Mesendoderm (in vitro differentiated cells): ENCODE measurements at regions not wholly inside any gene's neighbourhood (a gene's known extent, or its start where the extent isn't known, plus 50 kb on each side); places are given as distances from the start of the nearest gene placed in this dataset.

ENCODE experiments used
- DNase-seq: peaks from one replicate; pipeline ENCODE4 v3.0.0; 2013
- H2AK5ac ChIP-seq: 2 replicates; pipeline ENCODE4 v1.6.1; 2013; ENCODE audit warnings: low read length, inconsistent platforms
- H2BK120ac ChIP-seq: 2 replicates; pipeline ENCODE4 v1.6.1; 2013; ENCODE audit warnings: low read depth, mild to moderate bottlenecking, low read length, moderate library complexity, mixed read lengths
- H2BK15ac ChIP-seq: replicated peaks from 2 replicates; pipeline ENCODE4 v1.6.1; 2013; ENCODE audit warnings: low read depth, mild to moderate bottlenecking, moderate library complexity
- H2BK5ac ChIP-seq: 2 replicates; pipeline ENCODE4 v1.6.1; 2013; ENCODE audit warnings: low read length, inconsistent platforms
- H3K18ac ChIP-seq: 2 replicates; pipeline ENCODE4 v1.6.1; 2013; ENCODE audit warnings: mild to moderate bottlenecking, low read length, mixed read lengths
- H3K23ac ChIP-seq: one replicate; pipeline ENCODE4 v1.6.1; 2013; ENCODE audit warnings: low read length
- H3K27ac ChIP-seq: 2 replicates; pipeline ENCODE4 v1.5.1; 2013; ENCODE audit warnings: low read depth, mild to moderate bottlenecking, inconsistent platforms, low read length, moderate library complexity
- H3K27me3 ChIP-seq: 2 replicates; pipeline ENCODE4 v1.6.1; 2013; ENCODE audit warnings: low read length, control low read depth, mild to moderate bottlenecking, inconsistent platforms; ENCODE audit not compliant: insufficient read depth, poor library complexity
- H3K36me3 ChIP-seq: 2 replicates; pipeline ENCODE4 v1.6.1; 2013; ENCODE audit warnings: low read length, inconsistent platforms; ENCODE audit not compliant: control insufficient read depth, insufficient read depth
- H3K4ac ChIP-seq: one replicate; pipeline ENCODE4 v1.6.1; 2013; ENCODE audit warnings: low read depth, mild to moderate bottlenecking, low read length, moderate library complexity
- H3K4me1 ChIP-seq: 2 replicates; pipeline ENCODE4 v1.6.1; 2013; ENCODE audit warnings: low read depth, low read length, inconsistent platforms; ENCODE audit not compliant: control insufficient read depth
- H3K4me2 ChIP-seq: 2 replicates; pipeline ENCODE4 v1.6.1; 2013; ENCODE audit warnings: low read length
- H3K4me3 ChIP-seq: 2 replicates; pipeline ENCODE4 v1.5.1; 2013; ENCODE audit warnings: mild to moderate bottlenecking, low read length
- H3K56ac ChIP-seq: one replicate; pipeline ENCODE4 v1.6.1; 2013; ENCODE audit warnings: low read length
- H3K79me1 ChIP-seq: 2 replicates; pipeline ENCODE4 v1.6.1; 2013; ENCODE audit warnings: low read length, inconsistent platforms
- H3K79me2 ChIP-seq: 2 replicates; pipeline ENCODE4 v1.6.1; 2013; ENCODE audit warnings: mild to moderate bottlenecking, low read length; ENCODE audit not compliant: control insufficient read depth, insufficient read depth
- H3K9ac ChIP-seq: 2 replicates; pipeline ENCODE4 v1.6.1; 2013; ENCODE audit warnings: low read length, inconsistent platforms
- H4K5ac ChIP-seq: one replicate; pipeline ENCODE4 v1.6.1; 2013; ENCODE audit warnings: low read length
- H4K8ac ChIP-seq: one replicate; pipeline ENCODE4 v1.6.1; 2013; ENCODE audit warnings: low read depth, mild to moderate bottlenecking, control low read depth, low read length, moderate library complexity
- WGBS: extraction: QIAGEN DNeasy Blood & Tissue Kit; methylation state at CpG from one replicate; pipeline ENCODE4 v1.1.7; 2013; ENCODE audit warnings: low lambda C conversion rate, missing lambda C conversion rate; ENCODE audit not compliant: insufficient coverage; ENCODE audit errors: extremely low coverage; 5-methylcytosine and 5-hydroxymethylcytosine counted together

DNA sequence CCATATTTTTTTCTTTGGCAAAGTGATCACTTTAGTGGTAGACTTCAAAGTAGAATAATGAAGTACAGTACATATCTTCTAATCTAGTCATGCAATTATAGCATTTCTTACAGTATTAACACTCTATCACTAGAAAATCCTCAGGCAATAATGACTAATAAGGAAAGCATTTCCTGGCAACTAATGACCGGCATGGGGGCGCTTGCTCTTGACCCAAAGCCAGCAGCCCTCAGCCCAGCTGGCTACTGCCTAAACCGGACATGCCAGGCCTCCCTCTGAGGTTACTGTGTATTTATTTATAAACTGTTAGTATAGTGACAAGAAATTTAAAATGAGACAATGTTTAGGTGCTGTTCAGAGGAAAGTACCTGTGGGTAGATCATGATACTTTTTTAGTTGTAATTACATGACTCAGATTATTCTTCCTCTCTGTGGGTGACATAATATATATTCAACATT is 633.8 kb downstream of the PTPRC start:
- Histone ChIP-seq H3K36me3 (no peaks in the 10 kb centered on the region), H4K8ac (no peak overlapping the region), H2BK5ac (no peak overlapping the region), H3K4me3 (no peak overlapping the region), H3K4me2 (no peak overlapping the region), H3K18ac (no peak overlapping the region), H3K27me3 (no peaks in the 10 kb centered on the region), H3K56ac (no peak overlapping the region), H3K79me1 (no peaks in the 10 kb centered on the region), H3K4me1 (no peaks in the 10 kb centered on the region), H2BK15ac (no peak overlapping the region), H2BK120ac (no peak overlapping the region), H3K23ac (no peak overlapping the region), H3K9ac (no peak overlapping the region), H2AK5ac (no peak overlapping the region), H3K27ac (no peak overlapping the region), H3K79me2 (no peaks in the 10 kb centered on the region), H3K4ac (no peak overlapping the region), H4K5ac (no peak overlapping the region)
- DNase-seq, result peak; percentile 89
- WGBS, result no CpG with 5 or more reads among the region's 3 CpGs

DNA sequence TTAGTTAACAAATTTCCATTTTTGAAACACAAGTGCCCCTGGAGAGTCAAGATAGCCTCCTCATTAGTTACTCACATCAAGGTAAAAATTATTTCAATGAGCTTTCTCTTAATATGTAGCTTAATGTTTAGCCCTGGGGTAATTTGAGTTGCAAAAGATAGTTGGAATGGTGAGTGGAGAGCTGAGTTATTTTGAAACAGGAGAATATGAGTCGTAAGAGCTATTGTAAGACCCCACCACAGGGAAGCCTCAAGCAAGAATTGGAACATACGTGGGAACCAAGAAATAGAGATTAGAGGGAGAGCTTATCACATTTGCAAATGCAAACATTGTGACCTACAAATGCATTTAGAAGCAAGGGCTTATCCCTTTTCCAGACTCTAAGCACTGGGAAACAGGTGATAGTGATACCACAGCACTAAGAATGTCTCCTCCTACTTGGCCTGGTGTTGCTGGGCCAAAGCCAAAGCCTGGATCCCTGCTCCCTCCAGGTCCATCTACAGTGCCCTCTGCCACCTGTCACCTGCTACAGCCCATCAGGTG is 635.1 kb downstream of the PTPRC start:
- Histone ChIP-seq H4K8ac (no peak overlapping the region), H2BK120ac (no peak overlapping the region), H3K27me3 (no peaks in the 10 kb centered on the region), H3K56ac (no peak overlapping the region), H2BK5ac (no peak overlapping the region), H3K18ac (no peak overlapping the region), H3K79me1 (no peaks in the 10 kb centered on the region), H2BK15ac (no peak overlapping the region), H3K9ac (no peak overlapping the region), H2AK5ac (no peak overlapping the region), H4K5ac (no peak overlapping the region), H3K36me3 (no peaks in the 10 kb centered on the region), H3K4me2 (no peak overlapping the region), H3K4me1 (no peaks in the 10 kb centered on the region), H3K4ac (no peak overlapping the region), H3K4me3 (no peak overlapping the region), H3K79me2 (no peaks in the 10 kb centered on the region), H3K27ac (no peak overlapping the region), H3K23ac (no peak overlapping the region)
- no CpG with 5 or more reads among the region's 2 CpGs for WGBS
- DNase-seq, result peak; percentile 89

DNA sequence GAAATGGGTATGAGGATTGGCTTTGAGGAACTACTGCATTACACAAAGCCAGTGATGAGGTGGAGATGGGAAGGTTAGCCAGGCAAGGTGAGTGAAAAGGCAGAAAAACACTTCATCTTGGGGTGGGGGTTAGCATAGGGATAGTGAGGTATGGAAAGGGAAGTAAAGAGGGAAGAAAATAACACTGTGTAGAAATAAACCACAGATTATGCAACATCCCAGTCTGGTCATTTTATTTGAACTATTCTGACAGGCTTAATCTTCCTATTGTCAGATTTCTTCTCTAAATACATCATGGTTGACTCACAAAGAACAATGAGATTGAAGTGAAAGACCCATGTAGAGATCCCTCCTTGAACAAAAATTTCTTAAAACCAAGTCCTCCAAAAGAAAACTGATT is 640.2 kb downstream of the PTPRC start:
- no peak overlapping the region for H2BK15ac ChIP-seq
- no peak overlapping the region for H4K5ac ChIP-seq
- no peaks in the 10 kb centered on the region for H3K36me3 ChIP-seq
- H3K23ac ChIP-seq, result no peak overlapping the region
- no peak overlapping the region for H3K9ac ChIP-seq
- no peak overlapping the region for H3K56ac ChIP-seq
- no peak overlapping the region for H3K4ac ChIP-seq
- H3K79me1 ChIP-seq, result no peaks in the 10 kb centered on the region
- H2AK5ac ChIP-seq, result no peak overlapping the region
- DNase-seq, result no peak
- no peak overlapping the region for H2BK5ac ChIP-seq
- H3K4me1 ChIP-seq, result no peaks in the 10 kb centered on the region
- H2BK120ac ChIP-seq, result no peak overlapping the region
- no peak overlapping the region for H4K8ac ChIP-seq
- no peak overlapping the region for H3K4me3 ChIP-seq
- H3K18ac ChIP-seq, result no peak overlapping the region
- no peak overlapping the region for H3K4me2 ChIP-seq
- no peaks in the 10 kb centered on the region for H3K27me3 ChIP-seq
- H3K27ac ChIP-seq, result no peak overlapping the region
- H3K79me2 ChIP-seq, result no peaks in the 10 kb centered on the region

DNA sequence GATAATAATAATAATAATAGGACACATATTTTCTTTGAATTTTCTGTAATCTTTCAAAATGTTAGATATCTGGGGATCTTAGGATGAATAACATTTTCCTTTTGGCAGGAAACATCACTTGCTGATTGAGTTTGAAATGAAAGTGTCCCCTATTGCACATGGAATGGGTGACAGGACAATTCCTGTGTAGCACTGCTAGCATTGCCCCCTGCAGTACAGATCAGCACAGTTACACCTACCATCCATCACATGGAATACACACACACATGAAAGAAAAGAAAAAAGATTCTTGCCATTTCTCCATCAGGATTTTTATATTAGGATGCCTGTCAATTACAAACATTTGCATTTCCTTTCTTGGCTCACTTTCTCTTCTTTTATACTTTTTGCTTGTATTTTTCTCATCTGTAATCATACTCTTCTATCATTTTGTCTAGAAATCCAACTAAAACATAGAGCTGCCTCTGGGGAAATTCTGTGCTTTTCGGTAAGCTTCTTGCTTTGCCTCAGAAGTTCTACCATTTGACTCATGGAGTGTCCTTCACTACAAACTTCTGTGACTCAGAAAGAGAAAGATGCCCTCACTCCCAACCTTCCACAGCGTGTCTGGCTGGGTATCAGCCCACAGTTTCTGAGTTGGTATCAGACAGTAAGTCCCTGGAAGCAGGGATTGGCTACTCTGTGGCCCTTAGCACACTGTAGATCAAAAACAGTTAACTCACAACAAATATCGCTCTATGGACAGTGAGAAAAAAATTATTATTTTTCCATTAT is 641.2 kb downstream of the PTPRC start:
- Histone ChIP-seq H3K56ac (no peak overlapping the region), H3K4me3 (no peak overlapping the region), H3K79me2 (no peaks in the 10 kb centered on the region), H3K27me3 (no peaks in the 10 kb centered on the region), H3K4me1 (no peaks in the 10 kb centered on the region), H3K27ac (no peak overlapping the region), H3K4ac (no peak overlapping the region), H2BK15ac (no peak overlapping the region), H2BK120ac (no peak overlapping the region), H3K23ac (no peak overlapping the region), H3K18ac (no peak overlapping the region), H2AK5ac (no peak overlapping the region), H3K36me3 (no peaks in the 10 kb centered on the region), H4K8ac (no peak overlapping the region), H3K4me2 (no peak overlapping the region), H3K79me1 (no peaks in the 10 kb centered on the region), H3K9ac (no peak overlapping the region), H2BK5ac (no peak overlapping the region), H4K5ac (no peak overlapping the region)
- no CpG with 5 or more reads among the region's 3 CpGs for WGBS
- DNase-seq, result no peak

DNA sequence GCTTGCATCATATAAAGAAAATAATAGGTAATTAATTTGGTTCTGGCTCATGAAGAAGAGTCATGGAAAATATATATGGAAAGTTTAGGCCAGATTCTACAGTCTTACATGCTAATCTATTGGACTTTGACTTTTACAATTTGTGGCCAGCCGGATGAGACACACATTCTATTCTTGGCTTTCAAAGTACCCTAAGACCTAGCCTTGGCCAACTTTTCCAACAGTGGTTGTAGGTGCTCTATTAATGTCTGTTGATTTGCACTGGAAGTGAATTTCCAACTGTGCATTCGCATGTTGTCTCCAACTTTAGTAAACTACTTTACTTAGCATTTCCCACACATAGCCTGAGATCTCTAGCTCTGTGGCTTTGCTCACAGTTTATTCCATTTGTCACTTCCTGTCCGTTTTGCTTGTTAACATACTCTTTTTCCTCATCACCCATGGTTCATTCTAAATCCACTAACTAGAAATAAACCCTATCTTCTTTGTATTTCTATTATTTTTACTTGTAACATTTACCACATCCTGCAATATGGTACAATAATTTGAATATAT is 644.0 kb downstream of the PTPRC start:
- Histone ChIP-seq H3K36me3 (no peaks in the 10 kb centered on the region), H4K8ac (no peak overlapping the region), H3K4ac (no peak overlapping the region), H3K56ac (no peak overlapping the region), H4K5ac (no peak overlapping the region), H3K23ac (no peak overlapping the region), H3K18ac (no peak overlapping the region), H2AK5ac (no peak overlapping the region), H3K27me3 (no peaks in the 10 kb centered on the region), H2BK5ac (no peak overlapping the region), H3K4me1 (no peaks in the 10 kb centered on the region), H2BK120ac (no peak overlapping the region), H3K4me3 (no peak overlapping the region), H3K79me1 (no peaks in the 10 kb centered on the region), H2BK15ac (no peak overlapping the region), H3K79me2 (no peaks in the 10 kb centered on the region), H3K4me2 (no peak overlapping the region), H3K27ac (no peak overlapping the region), H3K9ac (no peak overlapping the region)
- no CpG with 5 or more reads among the region's 3 CpGs for WGBS
- no peak for DNase-seq
